Natural killer cell treated with Interleukin-12 subunit alpha and Interleukin-12 subunit beta and Interleukin-15 and Interleukin-18, amount 100 ng/mL, for 72 hours (primary cell): ENCODE measurements at regions not wholly inside any gene's neighbourhood (a gene's known extent, or its start where the extent isn't known, plus 50 kb on each side); places are given as distances from the start of the nearest gene placed in this dataset.

ENCODE experiments used
- ATAC-seq, 2 donors: fragments of 150-1000 bp; cut with Tn5 transposase in 1 of 2; sonication (Bioruptor Pico), chemical (Tn5 transposase) in 1 of 2; 2 replicates each; pipeline ENCODE4 v1.10.0; 2021
- DNase-seq: peaks from one replicate; pipeline ENCODE4 v3.0.0; 2022; ENCODE audit warnings: low spot score
- H3K27ac Mint-ChIP-seq, 2 donors: 1 replicate in 1 of 2; 2 replicates in 1 of 2; pipeline ENCODE4 v1.8.0; 2022; ENCODE audit warnings: mixed read lengths in 2 of 2, mild to moderate bottlenecking in 1 of 2, moderate library complexity in 1 of 2
- H3K27me3 Mint-ChIP-seq, 2 donors: 1 replicate in 1 of 2; 2 replicates in 1 of 2; pipeline ENCODE4 v1.8.0; 2022; ENCODE audit warnings: mixed read lengths in 2 of 2
- H3K36me3 Mint-ChIP-seq: one replicate; pipeline ENCODE4 v1.8.0; 2022; ENCODE audit warnings: mixed read lengths
- H3K4me1 Mint-ChIP-seq, 2 donors: 1 replicate in 1 of 2; 2 replicates in 1 of 2; pipeline ENCODE4 v1.8.0; 2022; ENCODE audit warnings: low read depth in 2 of 2, mixed read lengths in 2 of 2, mild to moderate bottlenecking in 1 of 2
- H3K4me3 Mint-ChIP-seq: one replicate; pipeline ENCODE4 v1.8.0; 2022; ENCODE audit warnings: mixed read lengths
- H3K9me3 Mint-ChIP-seq: 2 replicates; pipeline ENCODE4 v1.8.0; 2022; ENCODE audit warnings: mixed read lengths

- no peaks in the 10 kb centered on the region for H3K4me1 Mint-ChIP-seq
- no peak overlapping the region for H3K27ac Mint-ChIP-seq
- H3K9me3 Mint-ChIP-seq: peaks cover 33% of the 10 kb centered on the region
- no peak for ATAC-seq
- no peaks in the 10 kb centered on the region for H3K27me3 Mint-ChIP-seq
- peaks cover 5% of the 10 kb centered on the region for H3K36me3 Mint-ChIP-seq
- H3K4me3 Mint-ChIP-seq: no peak overlapping the region
- DNase-seq: no peak
Observed at GRCh38 chr4:19095491-19096046, 1074.0 kb upstream of the LCORL start.

DNA sequence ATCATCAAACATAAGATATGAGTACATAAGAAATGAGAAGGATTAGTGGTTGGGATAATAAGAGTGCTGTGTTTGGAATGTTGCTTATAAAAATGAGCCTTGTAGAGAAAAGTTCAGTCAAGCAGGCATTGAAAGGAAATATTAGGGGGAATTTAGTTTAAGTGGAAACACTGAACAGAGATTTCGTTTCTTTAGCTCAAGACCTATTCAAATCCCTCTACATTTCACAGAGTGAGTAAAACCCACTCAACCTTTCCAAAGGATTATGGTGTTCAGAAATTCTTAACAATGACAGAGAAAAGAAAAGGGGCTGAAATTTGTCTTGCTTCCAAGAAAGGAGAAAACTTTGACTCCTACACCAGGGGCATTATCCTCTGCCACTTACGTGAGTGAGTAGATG is 1072.4 kb upstream of the LCORL start:
- Mint-ChIP-seq H3K9me3 (peaks cover 25% of the 10 kb centered on the region), H3K27me3 (no peaks in the 10 kb centered on the region), H3K4me1 (no peaks in the 10 kb centered on the region), H3K36me3 (peaks cover 5% of the 10 kb centered on the region), H3K27ac (no peak overlapping the region), H3K4me3 (no peak overlapping the region)
- ATAC-seq (no peak), DNase-seq (no peak)

DNA sequence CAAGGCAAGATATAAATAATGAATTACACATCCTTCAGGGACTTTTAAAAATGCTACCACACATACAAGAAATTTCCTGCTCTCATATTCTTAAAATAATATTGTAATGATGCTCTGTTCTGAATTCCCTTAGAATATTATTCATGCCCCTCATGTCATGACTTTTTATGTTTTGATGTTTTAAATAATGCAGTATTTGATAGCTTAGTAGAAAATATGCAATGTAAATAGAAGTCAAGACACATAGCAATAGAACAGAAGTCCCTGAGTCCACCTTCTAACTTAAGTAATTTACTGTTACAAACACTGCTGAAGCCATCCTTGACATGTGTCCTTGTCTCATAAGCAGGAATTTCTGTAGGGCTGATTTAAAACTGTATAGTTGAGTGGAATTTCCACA is 1071.2 kb upstream of the LCORL start:
- Mint-ChIP-seq H3K27me3 (no peaks in the 10 kb centered on the region), H3K4me1 (no peaks in the 10 kb centered on the region), H3K27ac (no peak overlapping the region), H3K36me3 (peaks cover 2% of the 10 kb centered on the region), H3K9me3 (peaks cover 24% of the 10 kb centered on the region), H3K4me3 (no peak overlapping the region)
- ATAC-seq (no peak), DNase-seq (no peak)

GRCh38 chr4:19074036-19074435 is 1052.5 kb upstream of the LCORL start:
- no peak for ATAC-seq
- no peaks in the 10 kb centered on the region for H3K27me3 Mint-ChIP-seq
- H3K36me3 Mint-ChIP-seq: peaks cover 4% of the 10 kb centered on the region
- no peaks in the 10 kb centered on the region for H3K4me1 Mint-ChIP-seq
- H3K4me3 Mint-ChIP-seq: no peak overlapping the region
- no peak overlapping the region for H3K27ac Mint-ChIP-seq
- H3K9me3 Mint-ChIP-seq: peaks cover 8% of the 10 kb centered on the region
- DNase-seq: no peak

GRCh38 chr4:19063662-19064061 is 1042.1 kb upstream of the LCORL start:
- no peaks in the 10 kb centered on the region for H3K27me3 Mint-ChIP-seq
- DNase-seq: no peak
- H3K36me3 Mint-ChIP-seq: peaks cover 14% of the 10 kb centered on the region
- H3K4me1 Mint-ChIP-seq: no peaks in the 10 kb centered on the region
- peaks cover 32% of the 10 kb centered on the region for H3K9me3 Mint-ChIP-seq
- H3K4me3 Mint-ChIP-seq: no peak overlapping the region
- no peak for ATAC-seq
- H3K27ac Mint-ChIP-seq: no peak overlapping the region

DNA sequence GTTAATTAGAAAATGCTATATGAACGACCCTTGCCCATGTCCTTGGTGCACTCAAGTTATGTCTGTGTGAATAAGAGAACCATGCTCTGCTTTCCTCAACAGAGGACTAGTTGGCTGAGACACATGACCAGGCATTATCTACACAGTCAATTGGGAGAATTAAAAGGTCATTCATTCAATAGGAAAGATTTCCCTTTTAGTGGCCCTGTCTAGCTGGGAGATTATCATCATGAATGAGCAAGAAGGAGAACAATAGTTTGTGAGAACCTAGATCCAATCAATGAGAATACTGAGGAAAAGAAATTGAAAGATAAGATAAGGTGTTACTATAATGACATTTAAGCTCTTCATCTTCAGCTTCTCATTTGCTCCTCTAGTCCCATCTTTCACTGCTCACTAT is 1033.4 kb upstream of the LCORL start:
- H3K36me3 Mint-ChIP-seq: no peaks in the 10 kb centered on the region
- peaks cover 11% of the 10 kb centered on the region for H3K9me3 Mint-ChIP-seq
- ATAC-seq (no peak), DNase-seq (no peak)
- H3K4me3 Mint-ChIP-seq: no peak overlapping the region
- H3K4me1 Mint-ChIP-seq: no peaks in the 10 kb centered on the region
- H3K27me3 Mint-ChIP-seq: no peaks in the 10 kb centered on the region
- no peak overlapping the region for H3K27ac Mint-ChIP-seq

DNA sequence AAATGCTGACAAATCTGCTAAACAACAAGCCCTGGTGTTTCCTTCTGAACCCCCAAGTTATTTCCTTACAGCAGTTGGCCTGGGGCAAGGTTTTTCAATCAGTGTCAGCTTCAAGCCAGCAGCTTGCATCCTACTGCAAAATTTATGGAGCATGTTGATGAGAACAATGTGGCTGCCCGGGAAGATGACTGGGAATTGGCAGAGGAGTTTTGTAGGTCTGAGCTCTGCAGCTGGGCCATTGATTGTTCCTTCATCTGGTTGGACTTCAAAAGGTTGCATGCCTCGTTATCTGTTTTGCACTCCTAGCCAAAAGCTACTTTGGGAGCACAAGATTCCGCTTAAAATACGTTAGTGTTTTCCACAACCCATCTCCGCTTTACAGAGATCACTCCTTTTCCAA is 1030.3 kb upstream of the LCORL start:
- no peaks in the 10 kb centered on the region for H3K4me1 Mint-ChIP-seq
- no peak overlapping the region for H3K27ac Mint-ChIP-seq
- no peaks in the 10 kb centered on the region for H3K36me3 Mint-ChIP-seq
- H3K9me3 Mint-ChIP-seq: peaks cover 7% of the 10 kb centered on the region
- H3K27me3 Mint-ChIP-seq: no peaks in the 10 kb centered on the region
- DNase-seq: no peak
- H3K4me3 Mint-ChIP-seq: no peak overlapping the region
- no peak for ATAC-seq

- DNase-seq: no peak
- peaks cover 19% of the 10 kb centered on the region for H3K9me3 Mint-ChIP-seq
- no peaks in the 10 kb centered on the region for H3K36me3 Mint-ChIP-seq
- no peaks in the 10 kb centered on the region for H3K4me1 Mint-ChIP-seq
- no peak for ATAC-seq
- H3K27ac Mint-ChIP-seq: no peak overlapping the region
- no peaks in the 10 kb centered on the region for H3K27me3 Mint-ChIP-seq
- no peak overlapping the region for H3K4me3 Mint-ChIP-seq
Observed at GRCh38 chr4:19047279-19047880, 1025.8 kb upstream of the LCORL start.

- DNase-seq (no peak), ATAC-seq (no peak)
- H3K27me3 Mint-ChIP-seq: no peaks in the 10 kb centered on the region
- peaks cover 6% of the 10 kb centered on the region for H3K36me3 Mint-ChIP-seq
- H3K4me1 Mint-ChIP-seq: no peaks in the 10 kb centered on the region
- no peak overlapping the region for H3K4me3 Mint-ChIP-seq
- H3K9me3 Mint-ChIP-seq: peaks cover 21% of the 10 kb centered on the region
- H3K27ac Mint-ChIP-seq: no peak overlapping the region
Observed at GRCh38 chr4:19039816-19040215, 1018.3 kb upstream of the LCORL start.

- Mint-ChIP-seq H3K9me3 (peaks cover 15% of the 10 kb centered on the region), H3K27ac (no peak overlapping the region), H3K27me3 (no peaks in the 10 kb centered on the region), H3K4me1 (no peaks in the 10 kb centered on the region), H3K4me3 (no peak overlapping the region), H3K36me3 (peaks cover 6% of the 10 kb centered on the region)
- DNase-seq (no peak), ATAC-seq (no peak)
Observed at GRCh38 chr4:19038231-19038630, 1016.7 kb upstream of the LCORL start.

GRCh38 chr4:19033816-19034733 is 1012.5 kb upstream of the LCORL start:
- Mint-ChIP-seq H3K36me3 (no peaks in the 10 kb centered on the region), H3K4me3 (no peak overlapping the region), H3K27me3 (no peaks in the 10 kb centered on the region), H3K4me1 (no peaks in the 10 kb centered on the region), H3K9me3 (peaks cover 21% of the 10 kb centered on the region), H3K27ac (no peak overlapping the region)
- DNase-seq: no peak
- ATAC-seq: no peak

- DNase-seq: no peak
Observed at GRCh38 chr4:19030536-19030935, 1009.0 kb upstream of the LCORL start.

DNA sequence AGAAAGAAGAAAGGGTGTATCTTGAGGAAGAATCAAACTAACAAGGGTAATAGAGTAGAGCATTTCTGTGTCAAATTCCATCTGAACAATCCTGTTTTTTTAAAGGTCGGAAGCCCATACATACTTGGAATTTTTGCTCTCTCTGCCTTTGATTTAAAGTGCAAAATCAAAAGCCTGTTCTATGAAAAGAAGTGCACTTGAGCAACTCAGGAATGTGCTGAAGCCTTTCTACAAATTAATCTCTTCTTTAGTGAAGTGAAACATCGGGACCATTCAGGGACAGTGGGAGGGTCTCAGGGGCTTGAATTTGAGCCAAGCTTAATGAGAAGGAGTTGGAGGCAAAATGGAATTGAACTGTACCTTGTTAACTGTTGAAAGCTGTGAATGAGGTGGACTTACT is 1008.5 kb upstream of the LCORL start:
- no peaks in the 10 kb centered on the region for H3K4me1 Mint-ChIP-seq
- H3K9me3 Mint-ChIP-seq: peaks cover 18% of the 10 kb centered on the region
- H3K36me3 Mint-ChIP-seq: no peaks in the 10 kb centered on the region
- H3K27ac Mint-ChIP-seq: no peak overlapping the region
- DNase-seq: no peak
- no peaks in the 10 kb centered on the region for H3K27me3 Mint-ChIP-seq
- H3K4me3 Mint-ChIP-seq: no peak overlapping the region
- no peak for ATAC-seq

More at GRCh38 chr4:19030536-19030935, 1009.0 kb upstream of the LCORL start:
- Mint-ChIP-seq H3K9me3 (peaks cover 18% of the 10 kb centered on the region), H3K4me1 (no peaks in the 10 kb centered on the region), H3K4me3 (no peak overlapping the region), H3K27ac (no peak overlapping the region), H3K36me3 (no peaks in the 10 kb centered on the region), H3K27me3 (no peaks in the 10 kb centered on the region)
- no peak for ATAC-seq

DNA sequence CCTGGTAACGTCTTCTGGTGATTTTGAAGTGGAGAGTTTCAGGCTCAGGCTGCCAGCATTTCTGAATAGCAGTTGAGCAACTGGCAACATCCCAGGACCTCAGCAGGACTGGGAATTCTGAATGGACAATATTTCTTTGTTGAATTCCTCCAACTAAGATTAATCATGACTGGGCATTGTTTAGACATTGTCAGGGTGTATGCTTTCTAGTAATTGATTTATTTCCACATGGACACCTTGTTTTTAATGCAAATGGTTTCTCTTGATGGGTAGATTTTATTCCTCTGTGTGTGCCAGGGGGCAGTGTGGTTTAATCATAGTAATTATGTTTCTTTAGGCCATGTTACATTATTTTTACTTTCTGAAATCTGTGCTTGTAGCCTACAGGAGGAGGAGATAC is 1004.7 kb upstream of the LCORL start:
- Mint-ChIP-seq H3K4me3 (no peak overlapping the region), H3K27ac (no peak overlapping the region), H3K4me1 (no peaks in the 10 kb centered on the region), H3K27me3 (no peaks in the 10 kb centered on the region), H3K9me3 (peaks cover 15% of the 10 kb centered on the region), H3K36me3 (no peaks in the 10 kb centered on the region)
- DNase-seq: no peak
- ATAC-seq: no peak
